GM12874 (cell line): ENCODE measurements at regions not wholly inside any gene's neighbourhood (a gene's known extent, or its start where the extent isn't known, plus 50 kb on each side); places are given as distances from the start of the nearest gene placed in this dataset.

ENCODE experiments used
- TF ChIP-seq, protein P1 (sequence below): IDR thresholded peaks from 2 replicates; pipeline ENCODE4 v1.5.1; 2011; ENCODE audit warnings: low read depth, mild to moderate bottlenecking, control low read depth, low read length, moderate library complexity; ENCODE audit not compliant: insufficient read depth

DNA sequence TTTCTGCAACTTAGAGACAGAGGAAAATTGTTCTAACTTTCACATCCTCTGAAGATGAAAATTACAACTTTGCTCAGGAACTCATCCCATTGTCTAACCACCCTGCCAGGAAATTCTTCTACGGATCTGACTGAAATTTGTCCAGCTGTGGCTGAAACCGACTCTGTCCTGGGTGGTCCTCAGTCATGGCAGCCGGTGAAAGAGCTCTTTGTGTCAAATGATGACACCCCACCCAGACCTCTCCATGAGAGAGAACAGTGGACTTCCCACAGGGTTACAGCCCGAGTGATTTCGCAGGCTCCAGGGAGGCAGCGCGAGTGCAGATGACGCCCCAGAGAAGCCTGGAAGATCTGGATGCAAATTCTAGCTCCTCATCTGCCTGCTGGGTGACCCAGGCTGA is 65.1 kb upstream of the TRIB2 start:
- TF ChIP-seq, protein P1, sequence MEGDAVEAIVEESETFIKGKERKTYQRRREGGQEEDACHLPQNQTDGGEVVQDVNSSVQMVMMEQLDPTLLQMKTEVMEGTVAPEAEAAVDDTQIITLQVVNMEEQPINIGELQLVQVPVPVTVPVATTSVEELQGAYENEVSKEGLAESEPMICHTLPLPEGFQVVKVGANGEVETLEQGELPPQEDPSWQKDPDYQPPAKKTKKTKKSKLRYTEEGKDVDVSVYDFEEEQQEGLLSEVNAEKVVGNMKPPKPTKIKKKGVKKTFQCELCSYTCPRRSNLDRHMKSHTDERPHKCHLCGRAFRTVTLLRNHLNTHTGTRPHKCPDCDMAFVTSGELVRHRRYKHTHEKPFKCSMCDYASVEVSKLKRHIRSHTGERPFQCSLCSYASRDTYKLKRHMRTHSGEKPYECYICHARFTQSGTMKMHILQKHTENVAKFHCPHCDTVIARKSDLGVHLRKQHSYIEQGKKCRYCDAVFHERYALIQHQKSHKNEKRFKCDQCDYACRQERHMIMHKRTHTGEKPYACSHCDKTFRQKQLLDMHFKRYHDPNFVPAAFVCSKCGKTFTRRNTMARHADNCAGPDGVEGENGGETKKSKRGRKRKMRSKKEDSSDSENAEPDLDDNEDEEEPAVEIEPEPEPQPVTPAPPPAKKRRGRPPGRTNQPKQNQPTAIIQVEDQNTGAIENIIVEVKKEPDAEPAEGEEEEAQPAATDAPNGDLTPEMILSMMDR, result no peak

DNA sequence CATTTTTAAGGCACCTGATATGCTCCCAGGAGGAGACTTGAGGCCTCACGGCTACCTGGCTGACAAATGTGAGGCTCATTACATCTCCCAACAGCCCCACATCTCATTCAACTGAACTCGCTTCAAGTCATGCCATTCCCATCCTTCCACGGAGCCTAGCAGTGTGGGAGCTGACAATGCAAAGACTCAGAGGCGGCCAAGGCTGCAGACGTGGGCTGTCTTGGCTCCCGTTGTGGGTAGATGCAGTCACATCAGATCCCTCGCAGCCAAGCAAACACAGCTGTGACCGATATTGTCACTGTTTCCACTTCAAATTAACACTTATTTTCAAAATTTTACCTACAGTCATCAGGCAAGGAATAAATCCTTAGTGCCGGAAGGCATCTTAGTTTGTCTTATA is 64.0 kb upstream of the TRIB2 start:
- TF ChIP-seq, protein P1, result no peak

DNA sequence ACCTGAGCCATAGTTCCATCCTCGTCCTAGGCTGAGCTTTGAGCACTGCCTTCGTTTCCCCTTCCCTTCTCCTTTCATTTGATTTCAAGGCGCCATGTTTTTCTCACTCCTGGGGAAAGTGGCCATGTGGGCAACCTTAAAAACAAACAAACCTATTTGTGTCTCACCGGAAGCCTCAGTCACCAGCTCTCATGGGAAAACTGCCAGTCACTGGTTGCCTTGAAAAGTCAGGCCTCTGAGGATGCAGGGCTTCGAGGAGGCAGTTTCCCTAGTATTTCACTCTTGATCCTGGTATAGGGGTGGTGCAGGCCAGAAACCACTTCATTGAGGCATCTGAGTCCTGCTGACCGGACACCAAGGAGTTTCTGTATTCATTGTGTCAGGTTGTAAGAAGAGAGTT is 59.2 kb upstream of the TRIB2 start:
- TF ChIP-seq, protein P1, result no peak

DNA sequence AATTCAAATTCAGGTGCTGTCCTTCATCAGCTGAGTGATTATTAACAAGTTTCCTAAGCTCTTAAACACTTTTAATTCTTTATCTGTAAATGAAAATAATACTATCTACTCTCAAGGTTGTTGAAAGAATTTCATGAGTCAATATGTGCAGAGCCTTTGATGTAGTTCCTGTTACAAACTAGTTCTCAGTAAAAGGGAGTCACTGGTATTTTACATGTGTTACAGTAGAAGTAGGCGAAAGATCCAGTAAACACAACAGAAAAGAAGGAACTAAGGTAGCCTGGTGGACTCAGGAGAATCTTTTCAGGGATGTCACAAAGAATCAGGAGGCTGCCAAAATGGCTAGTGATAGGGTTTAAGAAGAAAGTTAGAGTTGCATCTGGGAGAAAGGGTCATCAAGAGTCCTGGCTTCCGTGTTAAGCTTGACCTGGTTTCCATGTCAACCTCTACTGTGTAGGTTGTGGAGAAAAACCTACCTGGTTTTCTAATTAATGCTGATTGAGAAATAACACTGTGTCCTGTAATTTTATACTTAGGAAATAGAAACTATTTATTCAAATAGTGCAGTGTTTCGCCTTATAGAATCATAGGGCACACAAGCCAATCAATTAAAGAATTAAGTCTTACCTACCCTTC is 58.3 kb upstream of the TRIB2 start:
- TF ChIP-seq, protein P1, result no peak

DNA sequence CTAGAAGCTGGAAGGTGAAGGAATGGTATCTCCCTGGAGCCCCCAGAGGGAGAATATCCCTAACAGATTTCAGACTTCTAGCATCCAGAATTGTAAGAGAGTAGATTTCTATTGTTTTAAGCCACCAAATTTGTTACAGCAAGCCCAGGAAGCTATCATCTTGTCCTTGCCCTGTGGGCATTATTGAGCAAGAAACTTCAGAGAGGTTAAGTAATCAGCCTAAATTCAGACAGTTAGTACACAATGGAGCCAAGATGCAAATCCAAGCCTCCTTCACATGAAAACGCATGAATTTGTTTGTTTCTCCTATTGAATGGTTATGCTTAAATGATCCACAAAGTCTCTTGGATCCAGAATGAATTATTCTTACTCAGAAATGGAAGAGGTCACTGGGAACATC is 55.2 kb upstream of the TRIB2 start:
- TF ChIP-seq, protein P1, result no peak

DNA sequence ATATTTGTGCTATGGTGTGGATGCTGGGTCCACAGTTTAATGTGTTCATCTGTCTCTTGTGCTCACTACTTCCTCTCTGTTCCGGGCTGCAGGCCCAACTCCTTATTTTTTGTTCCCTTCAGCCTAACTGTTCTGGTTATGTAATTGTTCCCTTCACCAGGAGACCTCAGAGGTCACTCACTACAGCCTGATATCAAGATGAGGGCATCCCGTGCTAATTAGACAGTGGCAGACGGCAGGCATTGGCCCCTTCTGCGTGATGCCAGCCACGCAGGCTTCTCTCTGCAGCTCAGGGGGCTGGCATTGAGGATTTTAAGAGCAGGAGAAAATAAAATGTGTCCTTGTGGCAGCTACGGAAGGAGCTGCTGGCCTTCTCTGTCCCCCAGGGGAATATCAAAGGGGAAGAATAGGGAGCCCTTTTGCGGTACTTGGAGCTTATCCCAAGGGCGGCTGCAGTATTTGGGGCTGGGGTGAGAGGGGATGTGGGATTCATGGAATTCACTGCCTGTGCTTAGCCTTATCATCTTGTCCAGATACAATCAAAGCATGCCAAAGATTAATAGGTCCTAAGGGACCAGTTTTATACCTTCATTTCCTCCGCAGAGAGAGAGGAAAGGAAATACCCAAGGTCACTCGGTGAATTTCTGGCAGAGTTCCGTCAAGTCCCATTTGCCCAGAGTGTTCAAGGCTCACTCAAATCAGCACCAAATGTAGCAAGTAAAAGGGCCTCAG is 53.3 kb upstream of the TRIB2 start:
- TF ChIP-seq, protein P1, result no peak

DNA sequence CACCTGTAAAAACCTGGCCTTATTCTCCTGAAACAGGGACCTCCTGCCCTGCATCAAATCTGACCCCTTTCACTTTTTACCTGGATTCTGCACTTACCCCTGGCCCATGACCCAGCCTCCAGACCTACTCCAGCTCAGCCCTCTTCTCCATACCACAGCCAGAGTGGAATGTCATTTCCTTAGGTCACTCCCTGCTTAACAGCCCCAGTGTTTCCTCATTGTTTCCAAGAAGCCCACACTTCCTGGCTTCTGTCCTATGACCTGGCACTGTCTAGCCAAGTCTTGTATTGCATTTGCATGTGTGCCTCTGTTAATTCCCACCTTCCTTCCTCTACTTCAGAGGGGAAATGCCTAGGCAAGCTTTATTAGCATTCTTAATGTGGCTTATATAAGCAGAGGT is 51.4 kb upstream of the TRIB2 start:
- TF ChIP-seq, protein P1, result no peak
